Mammary epithelial cell (primary cell): ENCODE measurements at regions not wholly inside any gene's neighbourhood (a gene's known extent, or its start where the extent isn't known, plus 50 kb on each side); places are given as distances from the start of the nearest gene placed in this dataset.

Experiments used
- EZH2 ChIP-seq: IDR thresholded peaks from 2 replicates; pipeline ENCODE4 v1.6.1; 2012; ENCODE audit warnings: low read length, inconsistent platforms, borderline replicate concordance
- TF ChIP-seq, protein P1 (sequence below), 2 donors: IDR thresholded peaks in 1 of 2; conservative IDR thresholded peaks in 1 of 2; 2 replicates each; pipeline ENCODE4 v1.5.1; 2011 to 2012; ENCODE audit warnings: inconsistent platforms in 2 of 2, low read length in 2 of 2, mild to moderate bottlenecking in 2 of 2, control low read depth in 1 of 2, low read depth in 1 of 2; ENCODE audit not compliant: insufficient read depth in 1 of 2; ENCODE audit errors: extremely low read depth in 1 of 2

DNA sequence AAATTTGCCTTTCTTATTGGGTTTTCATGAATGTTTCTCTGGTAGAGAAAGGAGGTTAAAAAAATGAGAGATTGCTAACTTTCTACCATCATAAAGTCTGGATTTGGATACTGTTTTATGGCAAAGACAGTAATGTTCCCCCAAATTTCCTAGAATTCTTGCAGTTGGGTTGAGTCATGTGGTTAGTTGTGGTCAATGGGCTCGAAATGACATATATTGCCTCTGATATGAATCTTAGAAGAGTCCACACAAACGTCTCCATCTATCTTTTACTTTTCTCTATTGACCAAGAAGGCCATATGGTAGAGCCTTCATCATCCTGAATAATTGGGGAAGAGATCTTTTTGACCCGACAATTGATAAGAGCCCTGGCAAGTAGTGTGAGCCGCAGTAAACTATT is 119.5 kb upstream of the PMCH start:
- TF ChIP-seq, protein P1, sequence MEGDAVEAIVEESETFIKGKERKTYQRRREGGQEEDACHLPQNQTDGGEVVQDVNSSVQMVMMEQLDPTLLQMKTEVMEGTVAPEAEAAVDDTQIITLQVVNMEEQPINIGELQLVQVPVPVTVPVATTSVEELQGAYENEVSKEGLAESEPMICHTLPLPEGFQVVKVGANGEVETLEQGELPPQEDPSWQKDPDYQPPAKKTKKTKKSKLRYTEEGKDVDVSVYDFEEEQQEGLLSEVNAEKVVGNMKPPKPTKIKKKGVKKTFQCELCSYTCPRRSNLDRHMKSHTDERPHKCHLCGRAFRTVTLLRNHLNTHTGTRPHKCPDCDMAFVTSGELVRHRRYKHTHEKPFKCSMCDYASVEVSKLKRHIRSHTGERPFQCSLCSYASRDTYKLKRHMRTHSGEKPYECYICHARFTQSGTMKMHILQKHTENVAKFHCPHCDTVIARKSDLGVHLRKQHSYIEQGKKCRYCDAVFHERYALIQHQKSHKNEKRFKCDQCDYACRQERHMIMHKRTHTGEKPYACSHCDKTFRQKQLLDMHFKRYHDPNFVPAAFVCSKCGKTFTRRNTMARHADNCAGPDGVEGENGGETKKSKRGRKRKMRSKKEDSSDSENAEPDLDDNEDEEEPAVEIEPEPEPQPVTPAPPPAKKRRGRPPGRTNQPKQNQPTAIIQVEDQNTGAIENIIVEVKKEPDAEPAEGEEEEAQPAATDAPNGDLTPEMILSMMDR (conservative IDR thresholded peaks at IDR 0.05 in 1 of 2, IDR thresholded peaks at IDR 0.05 in 1 of 2; ENCODE audit: extremely low read depth in 1 of 2, insufficient read depth in 1 of 2, low read depth in 1 of 2, low read length in 2 of 2): no peak
- no peak for TF ChIP-seq EZH2
